T-cell (primary cell): ENCODE measurements at regions not wholly inside any gene's neighbourhood (a gene's known extent, or its start where the extent isn't known, plus 50 kb on each side); places are given as distances from the start of the nearest gene placed in this dataset.

ENCODE experiments used
- ATAC-seq, 4 experiments: fragments of 200-7000 bp in 3 of 4; fragments of 150-1000 bp in 1 of 4; cut with Tn5 transposase; replicated peaks in 1 of 4; 1 replicate in 3 of 4; 2 replicates in 1 of 4; pipeline ENCODE4 v1.10.0; 2021; ENCODE audit warnings: moderate library complexity in 3 of 4, mild to moderate bottlenecking in 2 of 4, moderate number of reproducible peaks in 1 of 4
- CTCF ChIA-PET, 2 donors: fragments of 300-600 bp; sonication (Branson Sonifier 250); formaldehyde crosslinking; loops; one replicate each; lab custom pipeline; 2022; ENCODE audit warnings: antibody characterized with exemption in 2 of 2; lab: Charles Lee
- POLR2A ChIA-PET, 2 donors: fragments of 300-600 bp; sonication (Branson Sonifier 250); formaldehyde crosslinking; loops; one replicate each; lab custom pipeline; 2022; ENCODE audit warnings: antibody characterized with exemption in 2 of 2; lab: Charles Lee
- DNase-seq, 35 experiments: peaks; one replicate each; pipeline versions ENCODE4 v3.0.0 to v3.0.0-alpha.2; 2013 to 2023
- H3K27ac ChIP-seq: one replicate; pipeline ENCODE4 v1.5.1; 2013; ENCODE audit warnings: low read length
- H3K27me3 ChIP-seq, 2 experiments: replicated peaks in 1 of 2; 1 replicate in 1 of 2; 2 replicates in 1 of 2; pipeline versions ENCODE4 v1.6.1 to v1.7.0; 2013; ENCODE audit warnings: low read length in 1 of 2, mixed read lengths in 1 of 2; ENCODE audit not compliant: control insufficient read depth in 2 of 2, insufficient read depth in 2 of 2; ENCODE audit errors: extremely low read depth in 1 of 2
- H3K36me3 ChIP-seq, 2 donors: 1 replicate in 1 of 2; 2 replicates in 1 of 2; pipeline versions ENCODE4 v1.6.1 to v1.7.0; 2013; ENCODE audit warnings: low read length in 1 of 2; ENCODE audit not compliant: control insufficient read depth in 2 of 2, insufficient read depth in 1 of 2; ENCODE audit errors: extremely low read depth in 1 of 2
- H3K4me1 ChIP-seq, 2 experiments: 1 replicate in 1 of 2; 2 replicates in 1 of 2; pipeline versions ENCODE4 v1.6.1 to v1.7.0; 2013; ENCODE audit warnings: low read length in 2 of 2, mixed read lengths in 1 of 2; ENCODE audit not compliant: insufficient read depth in 2 of 2, control insufficient read depth in 1 of 2; ENCODE audit errors: extremely low read depth in 1 of 2
- H3K4me3 ChIP-seq, 2 donors: 1 replicate in 1 of 2; 2 replicates in 1 of 2; pipeline versions ENCODE4 v1.5.1 to v1.7.0; 2013; ENCODE audit warnings: mild to moderate bottlenecking in 2 of 2, low read length in 1 of 2, moderate library complexity in 1 of 2; ENCODE audit not compliant: control insufficient read depth in 1 of 2; ENCODE audit errors: extremely low read depth in 1 of 2
- H3K9me3 ChIP-seq: 2 replicates; pipeline ENCODE4 v1.7.0; 2013
- H3K27ac Mint-ChIP-seq, 2 donors: one replicate each; pipeline ENCODE4 v1.8.0; 2020 to 2021; ENCODE audit warnings: mild to moderate bottlenecking in 2 of 2, mixed read lengths in 2 of 2
- H3K27me3 Mint-ChIP-seq, 2 donors: one replicate each; pipeline ENCODE4 v1.8.0; 2021 to 2022; ENCODE audit warnings: mixed read lengths in 2 of 2
- H3K36me3 Mint-ChIP-seq: one replicate; pipeline ENCODE4 v1.8.0; 2021; ENCODE audit warnings: mixed read lengths
- H3K4me1 Mint-ChIP-seq, 3 donors: one replicate each; pipeline ENCODE4 v1.8.0; 2020 to 2022; ENCODE audit warnings: mixed read lengths in 3 of 3, mild to moderate bottlenecking in 1 of 3
- H3K4me3 Mint-ChIP-seq, 3 donors: one replicate each; pipeline ENCODE4 v1.8.0; 2020 to 2022; ENCODE audit warnings: mild to moderate bottlenecking in 3 of 3, mixed read lengths in 3 of 3, moderate library complexity in 3 of 3
- H3K9me3 Mint-ChIP-seq, 3 donors: one replicate each; pipeline ENCODE4 v1.8.0; 2020 to 2022; ENCODE audit warnings: mixed read lengths in 3 of 3
- WGBS: methylation state at CpG from one replicate; pipeline ENCODE4 v1.1.5; 2013; ENCODE audit warnings: missing lambda C conversion rate; ENCODE audit not compliant: insufficient coverage; 5-methylcytosine and 5-hydroxymethylcytosine counted together

- ChIA-PET POLR2A (interaction anchor here in 1 of 2 donors (0.6 kb wide), 1 partner anchor 866 kb away, joined by 3 read pairs; no protein-coding TSS in a partner anchor), CTCF (interaction anchor here in 1 of 2 donors (0.6 kb wide), 1 partner anchor 209 kb away, joined by 5 read pairs; no protein-coding TSS in a partner anchor)
- DNase-seq: no peak
- Histone ChIP-seq H3K27me3 (no peaks in the 10 kb centered on the region), H3K4me1 (no peaks in the 10 kb centered on the region), H3K4me3 (no peak overlapping the region), H3K9me3 (no peaks in the 10 kb centered on the region), H3K27ac (no peak overlapping the region), H3K36me3 (no peaks in the 10 kb centered on the region)
- H3K4me3 Mint-ChIP-seq: no peak overlapping the region
- H3K4me1 Mint-ChIP-seq: peaks cover 2 to 8% (median 6%) of the 10 kb centered on the region in 3 donors
- peaks cover 0 to 3% of the 10 kb centered on the region in 2 donors for H3K27me3 Mint-ChIP-seq
- no CpG with 5 or more reads among the region's 2 CpGs for WGBS
- no peaks in the 10 kb centered on the region for H3K36me3 Mint-ChIP-seq
- ATAC-seq: no peak
- no peak overlapping the region for H3K27ac Mint-ChIP-seq
- no peaks in the 10 kb centered on the region for H3K9me3 Mint-ChIP-seq
Observed at GRCh38 chr4:151527699-151528098, 118.7 kb downstream of the FHIP1A start.

GRCh38 chr4:151529187-151529586 is 120.2 kb downstream of the FHIP1A start:
- no peaks in the 10 kb centered on the region for H3K36me3 ChIP-seq
- Mint-ChIP-seq H3K36me3 (no peaks in the 10 kb centered on the region), H3K4me3 (no peak overlapping the region), H3K27ac (no peak overlapping the region), H3K27me3 (peaks cover 0 to 3% of the 10 kb centered on the region in 2 donors), H3K4me1 (peaks cover 2 to 8% (median 6%) of the 10 kb centered on the region in 3 donors), H3K9me3 (no peaks in the 10 kb centered on the region)
- ChIA-PET POLR2A (no interaction called here), CTCF (no interaction called here)
- 100% methylated on average over 2 of the region's 2 CpGs for WGBS
- H3K9me3 ChIP-seq: no peaks in the 10 kb centered on the region
- DNase-seq (no peak), ATAC-seq (no peak)
- H3K27ac ChIP-seq: no peak overlapping the region
- no peak overlapping the region for H3K4me3 ChIP-seq
- H3K4me1 ChIP-seq: no peaks in the 10 kb centered on the region
- no peaks in the 10 kb centered on the region for H3K27me3 ChIP-seq

GRCh38 chr4:151530230-151530629 is 121.3 kb downstream of the FHIP1A start:
- Histone ChIP-seq H3K27me3 (no peaks in the 10 kb centered on the region), H3K36me3 (no peaks in the 10 kb centered on the region), H3K4me3 (no peak overlapping the region), H3K9me3 (no peaks in the 10 kb centered on the region), H3K27ac (no peak overlapping the region), H3K4me1 (no peaks in the 10 kb centered on the region)
- POLR2A ChIA-PET: no interaction called here
- Mint-ChIP-seq H3K27ac (no peak overlapping the region), H3K4me3 (no peak overlapping the region), H3K27me3 (peaks cover 0 to 3% of the 10 kb centered on the region in 2 donors), H3K36me3 (no peaks in the 10 kb centered on the region), H3K4me1 (no peaks in the 10 kb centered on the region), H3K9me3 (no peaks in the 10 kb centered on the region)
- DNase-seq (no peak), ATAC-seq (no peak)
- WGBS: no CpG with 5 or more reads among the region's 2 CpGs
- CTCF ChIA-PET: no interaction called here

GRCh38 chr4:151530783-151531182 is 121.8 kb downstream of the FHIP1A start:
- H3K27me3 ChIP-seq: no peaks in the 10 kb centered on the region
- Mint-ChIP-seq H3K27me3 (peaks cover 0 to 3% of the 10 kb centered on the region in 2 donors), H3K4me1 (no peaks in the 10 kb centered on the region), H3K4me3 (no peak overlapping the region), H3K27ac (no peak overlapping the region), H3K36me3 (no peaks in the 10 kb centered on the region), H3K9me3 (no peaks in the 10 kb centered on the region)
- no peak overlapping the region for H3K27ac ChIP-seq
- ChIA-PET CTCF (no interaction called here), POLR2A (no interaction called here)
- no peak for DNase-seq
- no peaks in the 10 kb centered on the region for H3K4me1 ChIP-seq
- H3K9me3 ChIP-seq: no peaks in the 10 kb centered on the region
- H3K36me3 ChIP-seq: no peaks in the 10 kb centered on the region
- H3K4me3 ChIP-seq: no peak overlapping the region
- no CpG with 5 or more reads among the region's 1 CpG for WGBS
- no peak for ATAC-seq

GRCh38 chr4:151532001-151532708 is 123.2 kb downstream of the FHIP1A start:
- Histone ChIP-seq H3K36me3 (no peaks in the 10 kb centered on the region), H3K27me3 (no peaks in the 10 kb centered on the region), H3K27ac (no peak overlapping the region), H3K4me3 (no peak overlapping the region), H3K9me3 (no peaks in the 10 kb centered on the region), H3K4me1 (no peaks in the 10 kb centered on the region)
- Mint-ChIP-seq H3K9me3 (no peaks in the 10 kb centered on the region), H3K27me3 (peaks cover 0 to 3% of the 10 kb centered on the region in 2 donors), H3K4me3 (no peak overlapping the region), H3K4me1 (no peaks in the 10 kb centered on the region), H3K36me3 (no peaks in the 10 kb centered on the region), H3K27ac (no peak overlapping the region)
- ChIA-PET CTCF (no interaction called here), POLR2A (no interaction called here)
- DNase-seq (no peak), ATAC-seq (no peak)
- WGBS: 81% methylated on average over 3 of the region's 6 CpGs

GRCh38 chr4:151534195-151534594 is 125.2 kb downstream of the FHIP1A start:
- Mint-ChIP-seq H3K27me3 (peaks cover 0 to 3% of the 10 kb centered on the region in 2 donors), H3K9me3 (no peaks in the 10 kb centered on the region), H3K27ac (no peak overlapping the region), H3K4me3 (no peak overlapping the region), H3K4me1 (no peaks in the 10 kb centered on the region), H3K36me3 (no peaks in the 10 kb centered on the region)
- no peaks in the 10 kb centered on the region for H3K27me3 ChIP-seq
- no peaks in the 10 kb centered on the region for H3K4me1 ChIP-seq
- ChIA-PET CTCF (no interaction called here), POLR2A (no interaction called here)
- no peak for DNase-seq
- no peaks in the 10 kb centered on the region for H3K36me3 ChIP-seq
- no peaks in the 10 kb centered on the region for H3K9me3 ChIP-seq
- no peak for ATAC-seq
- H3K4me3 ChIP-seq: no peak overlapping the region
- H3K27ac ChIP-seq: no peak overlapping the region
- WGBS: no CpG with 5 or more reads among the region's 1 CpG
